Brain microvascular endothelial cell (primary cell): ENCODE measurements at regions not wholly inside any gene's neighbourhood (a gene's known extent, or its start where the extent isn't known, plus 50 kb on each side); places are given as distances from the start of the nearest gene placed in this dataset.

ENCODE experiments used
- DNase-seq: peaks from one replicate; pipeline ENCODE4 v3.0.0-alpha.2; 2020
- H3K27ac ChIP-seq: fragments of 250-450 bp; sonication (Bioruptor Pico); 2 replicates; pipeline ENCODE4 v1.5.1; 2020; ENCODE audit warnings: mild to moderate bottlenecking, moderate library complexity
- H3K27me3 ChIP-seq: fragments of 250-450 bp; sonication (Bioruptor Pico); replicated peaks from 2 replicates; pipeline ENCODE4 v1.5.1; 2020; ENCODE audit warnings: mild to moderate bottlenecking
- H3K36me3 ChIP-seq: fragments of 250-450 bp; sonication (Bioruptor Pico); replicated peaks from 2 replicates; pipeline ENCODE4 v1.5.1; 2020; ENCODE audit warnings: mild to moderate bottlenecking
- H3K4me3 ChIP-seq: 2 replicates; pipeline ENCODE4 v1.5.1; 2011; ENCODE audit warnings: low read depth, mild to moderate bottlenecking, control low read depth, low read length, moderate library complexity
- CTCF ChIP-seq: IDR thresholded peaks from 2 replicates; pipeline ENCODE4 v1.5.1; 2011; ENCODE audit warnings: low read depth, mild to moderate bottlenecking, moderate library complexity, low read length, control low read depth, inconsistent platforms; ENCODE audit errors: missing control alignments
- in situ Hi-C: cut with HindIII; loops from 2 replicates; pipeline ENCODE4 v1.10.0; 2017; ENCODE audit warnings: low sequenced_read_pairs, low pct_ligation_motif_present

- no peak overlapping the region for H3K4me3 ChIP-seq
- DNase-seq, result no peak
- H3K27ac ChIP-seq, result no peak overlapping the region
- TF ChIP-seq CTCF, result no peak
- H3K27me3 ChIP-seq, result no peaks in the 10 kb centered on the region
- H3K36me3 ChIP-seq, result no peaks in the 10 kb centered on the region
- in situ Hi-C loops, result no loop called here
Observed at GRCh38 chr11:22076271-22076930, 116.5 kb upstream of the ANO5 start.

- Histone ChIP-seq H3K27ac (no peak overlapping the region), H3K27me3 (no peaks in the 10 kb centered on the region), H3K4me3 (no peak overlapping the region), H3K36me3 (no peaks in the 10 kb centered on the region)
- no peak for DNase-seq
- TF ChIP-seq CTCF, result no peak
- in situ Hi-C loops, result no loop called here
Observed at GRCh38 chr11:22078063-22078462, 114.8 kb upstream of the ANO5 start.

- no peak for TF ChIP-seq CTCF
- no peak for DNase-seq
- H3K27me3 ChIP-seq, result no peaks in the 10 kb centered on the region
- no peaks in the 10 kb centered on the region for H3K36me3 ChIP-seq
- in situ Hi-C loops, result no loop called here
- H3K4me3 ChIP-seq, result no peak overlapping the region
- no peak overlapping the region for H3K27ac ChIP-seq
Observed at GRCh38 chr11:22079133-22079872, 113.6 kb upstream of the ANO5 start.

GRCh38 chr11:22082178-22082577 is 110.7 kb upstream of the ANO5 start:
- Histone ChIP-seq H3K27ac (no peak overlapping the region), H3K36me3 (no peaks in the 10 kb centered on the region), H3K27me3 (no peaks in the 10 kb centered on the region), H3K4me3 (no peak overlapping the region)
- in situ Hi-C loops, result no loop called here
- no peak for TF ChIP-seq CTCF
- DNase-seq, result no peak

- TF ChIP-seq CTCF, result no peak
- Histone ChIP-seq H3K36me3 (no peaks in the 10 kb centered on the region), H3K27ac (no peak overlapping the region), H3K4me3 (no peak overlapping the region), H3K27me3 (no peaks in the 10 kb centered on the region)
- in situ Hi-C loops, result no loop called here
- no peak for DNase-seq
Observed at GRCh38 chr11:22082788-22083187, 110.1 kb upstream of the ANO5 start.
